ENCODE measurements at regions not wholly inside any gene's neighbourhood (a gene's known extent, or its start where the extent isn't known, plus 50 kb on each side); places are given as distances from the start of the nearest gene placed in this dataset.

DNA sequence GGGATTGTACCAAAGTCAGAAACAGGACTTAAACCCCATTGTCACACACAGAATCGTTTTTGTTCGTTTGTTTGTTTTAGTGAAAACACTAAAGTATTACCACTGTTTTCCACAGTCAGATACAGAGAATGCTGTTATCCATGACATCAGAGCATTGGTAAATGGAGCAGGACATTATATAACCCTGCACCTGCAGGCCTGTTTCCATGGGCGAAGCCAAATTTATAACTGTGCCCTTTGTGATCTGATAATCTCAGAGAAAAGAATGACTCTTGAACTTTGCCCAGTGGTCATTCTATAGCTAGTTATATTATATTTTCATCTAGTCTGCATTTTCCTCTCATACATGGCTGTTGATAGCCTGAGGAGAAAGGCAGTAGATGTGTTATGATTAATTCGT lies 217.6 kb downstream of the TMEM182 start:
- TF ChIP-seq, protein P1, sequence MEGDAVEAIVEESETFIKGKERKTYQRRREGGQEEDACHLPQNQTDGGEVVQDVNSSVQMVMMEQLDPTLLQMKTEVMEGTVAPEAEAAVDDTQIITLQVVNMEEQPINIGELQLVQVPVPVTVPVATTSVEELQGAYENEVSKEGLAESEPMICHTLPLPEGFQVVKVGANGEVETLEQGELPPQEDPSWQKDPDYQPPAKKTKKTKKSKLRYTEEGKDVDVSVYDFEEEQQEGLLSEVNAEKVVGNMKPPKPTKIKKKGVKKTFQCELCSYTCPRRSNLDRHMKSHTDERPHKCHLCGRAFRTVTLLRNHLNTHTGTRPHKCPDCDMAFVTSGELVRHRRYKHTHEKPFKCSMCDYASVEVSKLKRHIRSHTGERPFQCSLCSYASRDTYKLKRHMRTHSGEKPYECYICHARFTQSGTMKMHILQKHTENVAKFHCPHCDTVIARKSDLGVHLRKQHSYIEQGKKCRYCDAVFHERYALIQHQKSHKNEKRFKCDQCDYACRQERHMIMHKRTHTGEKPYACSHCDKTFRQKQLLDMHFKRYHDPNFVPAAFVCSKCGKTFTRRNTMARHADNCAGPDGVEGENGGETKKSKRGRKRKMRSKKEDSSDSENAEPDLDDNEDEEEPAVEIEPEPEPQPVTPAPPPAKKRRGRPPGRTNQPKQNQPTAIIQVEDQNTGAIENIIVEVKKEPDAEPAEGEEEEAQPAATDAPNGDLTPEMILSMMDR (IDR thresholded peaks at IDR 0.05; ENCODE audit: extremely low read depth, missing control alignments), result no peak
- no peak for DNase-seq (ENCODE audit: low spot score)

DNA sequence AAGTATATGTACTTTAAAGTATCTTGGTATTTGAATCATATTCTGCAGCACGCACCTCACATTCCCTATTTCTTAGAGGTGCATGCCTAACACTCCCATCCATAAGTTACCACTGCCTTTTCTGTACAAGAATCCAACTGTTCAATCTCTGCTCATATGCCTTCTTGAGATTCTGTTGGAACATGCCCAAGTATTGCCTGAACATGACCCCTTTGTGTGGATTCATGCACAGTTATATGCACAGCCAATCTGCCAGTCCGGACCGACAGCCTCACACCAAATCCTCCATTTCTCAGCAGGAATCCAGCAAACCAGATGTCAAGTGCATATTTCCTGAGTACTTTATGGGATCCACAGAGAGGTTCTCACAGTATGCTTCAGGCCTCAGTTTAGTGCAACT lies 222.0 kb downstream of the TMEM182 start:
- TF ChIP-seq, protein P1 (IDR thresholded peaks at IDR 0.05; ENCODE audit: extremely low read depth, missing control alignments), result no peak
- no peak for DNase-seq (ENCODE audit: low spot score)

DNA sequence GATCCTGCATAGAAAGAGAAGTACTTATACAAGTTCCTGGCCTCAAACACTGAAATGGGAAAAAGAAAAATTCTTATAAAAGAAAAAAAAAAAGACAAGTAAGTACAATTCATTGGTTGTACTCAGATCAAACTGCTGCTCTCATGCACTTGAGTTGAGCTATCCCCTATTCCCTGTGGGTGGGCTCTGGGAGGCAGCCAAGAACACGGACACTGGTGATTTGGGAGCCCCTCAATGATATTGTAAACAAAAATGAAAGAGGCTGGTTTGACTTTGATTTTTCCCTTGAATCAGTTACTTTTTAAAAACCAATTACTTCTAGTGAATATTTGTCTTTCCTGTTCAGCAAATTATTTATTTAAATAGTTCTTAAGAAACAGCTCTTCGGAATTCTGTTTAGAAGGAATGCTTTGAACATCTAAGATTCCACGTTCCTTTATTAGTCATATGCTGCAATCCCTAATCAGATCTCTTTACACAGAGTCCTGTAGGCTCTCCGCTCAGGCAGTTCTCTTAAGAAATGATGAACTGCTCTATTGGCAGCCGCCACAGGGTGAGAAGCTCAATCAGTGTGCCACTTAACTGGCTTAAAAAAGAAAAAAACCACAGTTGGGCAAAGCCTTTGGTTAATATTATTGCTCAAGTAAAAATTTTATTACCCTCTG lies 225.1 kb downstream of the TMEM182 start:
- no peak for DNase-seq (ENCODE audit: low spot score)
- TF ChIP-seq, protein P1 (IDR thresholded peaks at IDR 0.05; ENCODE audit: extremely low read depth, missing control alignments), result no peak

DNA sequence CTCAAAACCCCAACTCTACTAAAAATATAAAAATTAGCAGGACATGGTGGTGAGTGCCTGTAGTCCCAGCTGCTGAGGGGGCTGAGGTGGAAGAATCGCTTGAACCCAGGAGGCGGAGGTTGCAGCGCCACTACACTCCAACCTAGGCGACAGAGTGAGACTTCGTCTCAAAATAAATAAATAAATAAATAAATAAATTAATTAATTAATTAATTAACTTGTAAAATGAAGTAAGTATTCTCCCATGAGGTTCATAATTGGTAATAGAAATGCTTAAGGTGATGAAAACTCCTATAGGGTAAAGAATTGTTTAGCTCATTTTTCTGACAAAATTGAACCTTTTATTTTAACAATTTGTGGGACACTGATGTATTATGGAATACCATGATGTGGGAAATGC lies 230.8 kb downstream of the TMEM182 start:
- DNase-seq (ENCODE audit: low spot score), result no peak

GRCh38 chr2:102999958-103000357 lies 238.1 kb downstream of the TMEM182 start:
- TF ChIP-seq, protein P1 (IDR thresholded peaks at IDR 0.05; ENCODE audit: extremely low read depth, missing control alignments), result no peak

More for the DNA sequence above, 230.8 kb downstream of the TMEM182 start:
- TF ChIP-seq, protein P1 (IDR thresholded peaks at IDR 0.05; ENCODE audit: extremely low read depth, missing control alignments), result no peak

DNA sequence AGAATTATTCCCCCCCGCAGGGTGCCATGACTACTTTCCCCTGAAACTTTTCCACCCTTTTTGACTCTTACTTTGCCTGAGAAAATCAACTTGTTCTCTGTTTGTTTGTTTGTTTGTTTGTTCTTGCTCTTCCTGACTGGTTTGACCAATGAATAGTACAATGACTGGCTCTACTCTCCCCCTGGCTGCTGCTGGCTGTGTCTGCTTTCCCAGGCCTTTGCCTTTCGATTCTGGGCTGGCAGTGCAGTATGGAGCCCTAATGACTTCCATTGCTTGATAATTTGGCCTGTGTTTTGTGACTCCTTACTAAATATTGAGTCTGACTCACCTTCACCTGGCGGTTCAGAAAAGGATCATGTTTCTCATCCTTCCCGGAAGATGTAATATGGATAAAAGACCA lies 241.1 kb downstream of the TMEM182 start:
- TF ChIP-seq, protein P1 (IDR thresholded peaks at IDR 0.05; ENCODE audit: extremely low read depth, missing control alignments), result no peak
- DNase-seq (ENCODE audit: low spot score), result no peak

More at GRCh38 chr2:102999958-103000357, 238.1 kb downstream of the TMEM182 start:
- no peak for DNase-seq (ENCODE audit: low spot score)

DNA sequence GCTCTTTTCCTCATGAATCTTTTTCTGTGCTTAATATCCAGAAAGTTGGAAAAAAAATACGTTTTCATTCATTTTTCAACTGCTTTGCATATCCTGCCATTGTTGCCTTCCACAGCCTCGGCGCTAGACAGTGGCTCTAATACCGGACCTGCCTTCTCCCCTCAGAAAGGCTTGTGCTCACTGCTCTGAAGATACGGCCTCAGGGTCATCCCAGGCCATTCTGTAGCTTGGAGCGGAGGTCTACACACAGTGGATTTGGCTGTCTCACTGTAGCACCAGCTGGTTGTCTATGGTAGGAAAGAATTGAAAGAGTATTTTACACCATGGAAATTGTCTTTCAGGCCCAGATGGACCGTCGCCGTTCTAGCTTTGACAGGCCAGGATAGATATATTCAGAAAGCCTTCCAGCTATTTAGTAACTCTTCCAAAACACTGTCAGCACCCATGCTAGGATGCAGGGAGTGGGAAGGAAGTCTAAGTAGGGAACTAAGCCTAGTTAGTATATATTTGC lies 242.0 kb downstream of the TMEM182 start:
- TF ChIP-seq, protein P1 (IDR thresholded peaks at IDR 0.05; ENCODE audit: extremely low read depth, missing control alignments), result no peak
- DNase-seq (ENCODE audit: low spot score), result no peak

Data from GM20000 (cell line).